HL-60 (cell line): ENCODE measurements at regions not wholly inside any gene's neighbourhood (a gene's known extent, or its start where the extent isn't known, plus 50 kb on each side); places are given as distances from the start of the nearest gene placed in this dataset.

Source experiments
- CTCF ChIP-seq: IDR thresholded peaks from one replicate; pipeline ENCODE4 v1.5.1; 2011; ENCODE audit warnings: low read length, control low read depth, inconsistent platforms; ENCODE audit not compliant: insufficient read depth
- POLR2AphosphoS5 ChIP-seq: IDR thresholded peaks from 2 replicates; pipeline ENCODE4 v1.6.1; 2012; ENCODE audit warnings: low read depth
- REST ChIP-seq: IDR thresholded peaks from 2 replicates; pipeline ENCODE4 v1.6.1; 2012; ENCODE audit warnings: low read depth; ENCODE audit not compliant: insufficient replicate concordance
- SPI1 ChIP-seq: IDR thresholded peaks from 2 replicates; pipeline ENCODE4 v1.6.1; 2012; ENCODE audit warnings: low read depth, mild to moderate bottlenecking, borderline replicate concordance

DNA sequence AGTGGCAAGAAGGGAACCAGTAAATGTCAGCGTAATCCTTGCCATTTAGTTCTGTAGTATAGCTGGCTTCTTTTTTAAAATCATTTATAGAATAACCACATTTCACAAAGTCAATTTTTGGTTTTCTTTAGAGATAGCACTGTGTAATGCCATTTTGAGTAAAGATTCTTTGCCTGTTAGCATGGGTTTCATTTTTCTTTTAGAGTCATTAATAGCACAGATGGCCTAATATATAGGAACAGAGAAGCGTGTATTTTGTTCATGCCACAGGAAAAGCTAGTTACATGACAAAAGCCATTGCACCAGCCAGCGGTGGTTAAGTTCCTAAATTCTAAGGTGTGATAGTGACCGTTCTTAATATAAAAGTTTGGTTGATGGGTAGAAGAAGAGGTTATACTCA is 1363.9 kb downstream of the MAT2B start:
- TF ChIP-seq POLR2AphosphoS5: no peak
- no peak for TF ChIP-seq CTCF
- TF ChIP-seq REST: no peak
- TF ChIP-seq SPI1: no peak
